Vagina (tissue), 2 donors: ENCODE measurements at regions not wholly inside any gene's neighbourhood (a gene's known extent, or its start where the extent isn't known, plus 50 kb on each side); places are given as distances from the start of the nearest gene placed in this dataset.

Source experiments
- CTCF ChIP-seq, 3 experiments: fragments of 450-650 bp in 2 of 3; fragments of 200-600 bp in 1 of 3; sonication (generic) in 1 of 3; IDR thresholded peaks; one replicate each; pipeline ENCODE4 v1.5.1; 2017 to 2019; ENCODE audit warnings: antibody characterized with exemption in 3 of 3, mild to moderate bottlenecking in 2 of 3, moderate library complexity in 2 of 3
- POLR2A ChIP-seq, 2 donors: fragments of 450-650 bp; IDR thresholded peaks; one replicate each; pipeline ENCODE4 v1.6.1; 2017; ENCODE audit warnings: antibody characterized with exemption in 2 of 2, mild to moderate bottlenecking in 2 of 2, moderate library complexity in 2 of 2
- POLR2AphosphoS5 ChIP-seq, 2 donors: sonication (generic); formaldehyde crosslinking; IDR thresholded peaks; one replicate each; pipeline ENCODE4 v1.9.0; 2017; ENCODE audit warnings: antibody characterized with exemption in 2 of 2, mild to moderate bottlenecking in 2 of 2, low read depth in 1 of 2; ENCODE audit not compliant: insufficient read depth in 1 of 2

DNA sequence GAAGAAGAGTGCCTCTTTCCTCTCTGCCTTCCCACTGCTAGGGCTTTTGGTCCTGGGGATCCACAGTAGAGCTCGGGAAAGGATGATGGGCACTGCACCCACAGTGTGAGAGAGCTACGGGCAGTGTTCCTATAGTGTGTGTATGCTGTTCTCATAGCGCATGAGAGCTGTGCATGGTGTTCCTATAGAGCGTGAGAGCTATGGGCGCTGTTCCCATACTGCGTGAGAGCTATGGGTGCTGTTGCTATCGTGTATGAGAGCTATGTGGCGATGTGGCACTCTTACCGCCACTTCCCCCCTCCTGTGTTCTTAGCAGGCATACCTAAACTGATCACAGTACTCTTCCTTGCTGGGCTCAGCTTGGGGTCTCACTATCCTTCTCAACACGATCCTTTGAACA, 213.5 kb downstream of the EDEM1 start:
- TF ChIP-seq CTCF (IDR thresholded peaks at IDR 0.05) (no peak), POLR2AphosphoS5 (IDR thresholded peaks at IDR 0.05; ENCODE audit: insufficient read depth in 1 of 2, low read depth in 1 of 2) (no peak), POLR2A (IDR thresholded peaks at IDR 0.05) (no peak)
